Kidney epithelial cell (primary cell): ENCODE measurements at regions not wholly inside any gene's neighbourhood (a gene's known extent, or its start where the extent isn't known, plus 50 kb on each side); places are given as distances from the start of the nearest gene placed in this dataset.
A peak's percentile ranks its signal among the peaks of the same experiment; 100 is the strongest.

Experiments
- DNase-seq: peaks from one replicate; pipeline ENCODE4 v3.0.0-alpha.2; 2010; ENCODE audit warnings: low read depth
- H3K27me3 ChIP-seq: 2 replicates; pipeline ENCODE4 v1.6.0; 2011; ENCODE audit warnings: low read length; ENCODE audit not compliant: control insufficient read depth, insufficient read depth
- H3K36me3 ChIP-seq: 2 replicates; pipeline ENCODE4 v1.5.1; 2011; ENCODE audit warnings: low read length; ENCODE audit not compliant: control insufficient read depth, insufficient read depth
- H3K4me3 ChIP-seq: 2 replicates; pipeline ENCODE4 v1.5.1; 2011; ENCODE audit warnings: low read depth, mild to moderate bottlenecking, control low read depth, low read length
- CTCF ChIP-seq: IDR thresholded peaks from 2 replicates; pipeline ENCODE4 v1.5.1; 2011; ENCODE audit warnings: mild to moderate bottlenecking, moderate library complexity, low read length, control low read depth, inconsistent platforms; ENCODE audit not compliant: insufficient read depth, poor library complexity, severe bottlenecking

GRCh38 chr22:49636214-49636613, 191.5 kb downstream of the BRD1 start:
- Histone ChIP-seq H3K36me3 (no peaks in the 10 kb centered on the region), H3K27me3 (peaks cover 7% of the 10 kb centered on the region)
- TF ChIP-seq CTCF = no peak

GRCh38 chr22:49634006-49634772, 193.5 kb downstream of the BRD1 start:
- no peaks in the 10 kb centered on the region for H3K36me3 ChIP-seq
- H3K4me3 ChIP-seq = no peak overlapping the region
- peaks cover 7% of the 10 kb centered on the region for H3K27me3 ChIP-seq
- TF ChIP-seq CTCF = no peak
- no peak for DNase-seq

More at GRCh38 chr22:49636214-49636613, 191.5 kb downstream of the BRD1 start:
- no peak overlapping the region for H3K4me3 ChIP-seq
- no peak for DNase-seq

- peaks cover 7% of the 10 kb centered on the region for H3K27me3 ChIP-seq
- DNase-seq = no peak
- no peak overlapping the region for H3K4me3 ChIP-seq
- H3K36me3 ChIP-seq = no peaks in the 10 kb centered on the region
- TF ChIP-seq CTCF = no peak
Observed at GRCh38 chr22:49633010-49633324, 194.7 kb downstream of the BRD1 start.

- no peak for DNase-seq
- H3K36me3 ChIP-seq = no peaks in the 10 kb centered on the region
- peak overlapping the region; percentile 30 for H3K4me3 ChIP-seq
- peaks cover 7% of the 10 kb centered on the region for H3K27me3 ChIP-seq
- TF ChIP-seq CTCF = peak; percentile 94
Observed at GRCh38 chr22:49632199-49633009, 195.3 kb downstream of the BRD1 start.

- TF ChIP-seq CTCF = no peak
Observed at GRCh38 chr22:49630448-49630946, 197.2 kb downstream of the BRD1 start.

More at GRCh38 chr22:49630448-49630946, 197.2 kb downstream of the BRD1 start:
- H3K4me3 ChIP-seq = no peak overlapping the region
- DNase-seq = no peak
- no peaks in the 10 kb centered on the region for H3K36me3 ChIP-seq
- H3K27me3 ChIP-seq = peaks cover 7% of the 10 kb centered on the region
